ENCODE measurements at regions not wholly inside any gene's neighbourhood (a gene's known extent, or its start where the extent isn't known, plus 50 kb on each side); places are given as distances from the start of the nearest gene placed in this dataset.

DNA sequence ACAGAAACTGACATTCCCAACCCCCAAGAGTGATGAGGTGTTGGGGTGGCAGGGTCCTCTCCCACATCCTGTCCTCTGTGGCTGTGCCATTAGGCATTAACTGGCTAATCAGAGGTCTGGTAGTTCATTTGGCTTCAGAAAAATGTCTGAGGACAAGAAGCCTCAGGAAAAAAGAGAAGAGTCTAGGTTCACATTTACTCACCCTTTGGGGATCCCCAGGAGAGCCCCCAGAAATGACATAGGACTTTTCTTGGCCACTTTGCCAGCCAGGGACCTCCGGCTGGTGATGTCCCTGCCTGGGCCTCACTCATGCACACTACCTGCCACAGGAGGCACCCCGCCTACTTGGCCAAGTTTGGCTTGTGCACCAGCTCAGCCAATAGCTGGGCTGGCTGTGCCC lies 173.0 kb downstream of the RBM46 start:
- TF ChIP-seq, protein P1, sequence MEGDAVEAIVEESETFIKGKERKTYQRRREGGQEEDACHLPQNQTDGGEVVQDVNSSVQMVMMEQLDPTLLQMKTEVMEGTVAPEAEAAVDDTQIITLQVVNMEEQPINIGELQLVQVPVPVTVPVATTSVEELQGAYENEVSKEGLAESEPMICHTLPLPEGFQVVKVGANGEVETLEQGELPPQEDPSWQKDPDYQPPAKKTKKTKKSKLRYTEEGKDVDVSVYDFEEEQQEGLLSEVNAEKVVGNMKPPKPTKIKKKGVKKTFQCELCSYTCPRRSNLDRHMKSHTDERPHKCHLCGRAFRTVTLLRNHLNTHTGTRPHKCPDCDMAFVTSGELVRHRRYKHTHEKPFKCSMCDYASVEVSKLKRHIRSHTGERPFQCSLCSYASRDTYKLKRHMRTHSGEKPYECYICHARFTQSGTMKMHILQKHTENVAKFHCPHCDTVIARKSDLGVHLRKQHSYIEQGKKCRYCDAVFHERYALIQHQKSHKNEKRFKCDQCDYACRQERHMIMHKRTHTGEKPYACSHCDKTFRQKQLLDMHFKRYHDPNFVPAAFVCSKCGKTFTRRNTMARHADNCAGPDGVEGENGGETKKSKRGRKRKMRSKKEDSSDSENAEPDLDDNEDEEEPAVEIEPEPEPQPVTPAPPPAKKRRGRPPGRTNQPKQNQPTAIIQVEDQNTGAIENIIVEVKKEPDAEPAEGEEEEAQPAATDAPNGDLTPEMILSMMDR (optimal IDR thresholded peaks at IDR 0.05 in 1 of 3, IDR thresholded peaks at IDR 0.05 in 1 of 3, conservative IDR thresholded peaks at IDR 0.05 in 1 of 3; ENCODE audit: extremely low read depth in 1 of 3, insufficient read depth in 2 of 3, low read length in 3 of 3): no peak
- TF ChIP-seq EZH2 (IDR thresholded peaks at IDR 0.05; ENCODE audit: low read length): no peak
